NCI-H69 (cell line): ENCODE measurements at regions not wholly inside any gene's neighbourhood (a gene's known extent, or its start where the extent isn't known, plus 50 kb on each side); places are given as distances from the start of the nearest gene placed in this dataset.
"Not testable (repeated sequence)": the region's sequence is repeated elsewhere in the genome, so short reads cannot be mapped to it uniquely, and the experiment has no call there.

Source experiments
- DNase-seq: peaks from one replicate; lab custom pipeline; 2025; lab: John Stamatoyannopoulos, UW

DNA sequence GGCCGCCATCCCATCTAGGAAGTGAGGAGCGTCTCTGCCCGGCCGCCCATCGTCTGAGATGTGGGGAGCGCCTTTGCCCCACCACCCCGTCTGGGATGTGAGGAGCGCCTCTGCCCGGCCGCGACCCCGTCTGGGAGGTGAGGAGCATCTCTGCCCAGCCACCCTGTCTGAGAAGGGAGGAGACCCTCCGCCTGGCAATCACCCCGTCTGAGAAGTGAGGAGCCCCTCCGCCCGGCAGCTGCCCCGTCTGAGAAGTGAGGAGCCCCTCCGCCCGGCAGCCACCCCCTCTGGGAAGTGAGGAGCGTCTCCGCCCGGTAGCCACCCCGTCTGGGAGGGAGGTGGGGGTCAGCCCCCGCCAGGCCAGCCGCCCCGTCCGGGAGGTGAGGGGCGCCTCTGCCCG is 194.2 kb upstream of the FBXL4 start:
- DNase-seq = not testable (repeated sequence)

DNA sequence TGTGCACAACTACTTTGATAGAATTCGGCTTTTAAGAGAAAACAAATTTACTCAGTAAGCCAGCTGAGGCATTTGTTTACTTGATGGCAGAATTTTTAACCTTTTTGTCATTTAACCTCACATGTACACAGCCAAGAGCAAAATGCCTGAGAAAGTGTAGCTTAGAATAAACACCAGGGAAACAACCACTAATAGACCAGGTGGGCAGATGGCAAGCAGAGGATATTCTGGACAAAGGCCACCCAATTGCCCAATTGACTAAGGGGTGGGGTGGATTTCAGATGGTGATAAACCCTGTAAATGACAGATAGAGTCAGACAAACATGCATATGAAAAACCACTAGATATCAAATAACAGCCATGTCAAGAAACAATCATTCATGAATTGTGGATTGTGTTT is 190.7 kb upstream of the FBXL4 start:
- DNase-seq = peak; percentile 85

DNA sequence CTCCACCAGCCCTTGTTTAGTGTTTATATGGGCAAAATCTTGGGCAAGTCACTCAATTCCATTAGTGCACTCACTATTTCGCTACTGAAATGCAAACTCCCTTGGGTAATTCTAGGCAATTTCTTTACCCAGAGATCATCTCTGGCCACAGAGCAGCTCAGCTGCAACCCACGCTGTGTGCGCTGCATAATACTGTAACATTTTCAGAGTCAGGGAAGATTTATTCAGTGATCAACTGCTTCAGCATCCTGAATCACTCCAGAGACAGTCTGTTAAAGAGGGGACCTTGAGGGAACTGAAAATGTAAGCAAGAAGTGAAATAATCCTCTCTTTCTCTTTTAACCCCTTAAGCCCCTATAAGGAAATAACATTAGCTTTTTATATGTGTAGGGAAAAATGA is 189.6 kb upstream of the FBXL4 start:
- no peak for DNase-seq

DNA sequence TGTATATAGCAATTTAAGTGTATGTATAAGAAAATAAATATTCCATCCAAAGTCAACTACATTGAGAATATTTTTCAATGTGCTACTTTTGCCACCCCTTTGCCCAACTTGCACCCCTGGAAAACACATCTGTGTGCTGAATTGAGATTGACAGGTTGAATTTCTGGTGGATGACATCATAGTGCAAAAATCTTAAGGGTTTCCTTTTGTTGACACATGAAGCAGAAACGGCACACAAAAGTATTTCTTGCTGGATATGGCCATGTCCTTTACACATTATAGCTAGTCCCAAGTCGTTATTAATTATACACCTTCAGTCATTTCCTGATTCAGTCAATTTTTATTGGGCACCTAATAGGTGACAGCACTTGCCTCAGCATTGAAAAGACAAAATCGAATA is 188.7 kb upstream of the FBXL4 start:
- no peak for DNase-seq

DNA sequence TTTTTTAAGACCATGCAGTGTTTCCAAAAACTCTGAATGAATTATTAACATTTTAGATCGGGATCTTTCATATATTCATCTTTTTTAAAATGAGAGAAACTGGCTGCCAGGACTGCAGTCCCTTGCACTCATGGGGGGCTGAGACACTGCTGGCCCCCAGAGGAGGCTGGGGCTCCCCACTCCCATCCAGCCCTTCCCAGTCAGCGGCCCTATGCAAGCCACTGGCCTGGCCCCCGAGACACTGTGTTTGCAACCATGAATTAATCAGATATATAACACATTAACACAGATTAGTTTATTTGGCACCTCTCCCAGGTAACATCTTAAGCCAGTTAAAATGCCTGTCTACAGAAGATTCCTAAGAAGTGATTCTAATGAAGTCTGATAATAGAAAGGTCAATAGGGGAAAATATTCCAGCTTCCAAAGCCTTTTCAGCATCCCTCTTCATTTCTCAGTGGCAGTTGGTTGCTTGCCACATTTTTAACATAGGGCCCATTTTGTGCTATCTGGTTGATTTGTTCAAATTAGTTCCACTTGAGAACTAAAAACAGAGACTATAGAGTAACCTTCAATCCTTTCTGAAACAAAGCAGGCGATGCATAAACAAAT is 184.4 kb upstream of the FBXL4 start:
- DNase-seq = no peak

DNA sequence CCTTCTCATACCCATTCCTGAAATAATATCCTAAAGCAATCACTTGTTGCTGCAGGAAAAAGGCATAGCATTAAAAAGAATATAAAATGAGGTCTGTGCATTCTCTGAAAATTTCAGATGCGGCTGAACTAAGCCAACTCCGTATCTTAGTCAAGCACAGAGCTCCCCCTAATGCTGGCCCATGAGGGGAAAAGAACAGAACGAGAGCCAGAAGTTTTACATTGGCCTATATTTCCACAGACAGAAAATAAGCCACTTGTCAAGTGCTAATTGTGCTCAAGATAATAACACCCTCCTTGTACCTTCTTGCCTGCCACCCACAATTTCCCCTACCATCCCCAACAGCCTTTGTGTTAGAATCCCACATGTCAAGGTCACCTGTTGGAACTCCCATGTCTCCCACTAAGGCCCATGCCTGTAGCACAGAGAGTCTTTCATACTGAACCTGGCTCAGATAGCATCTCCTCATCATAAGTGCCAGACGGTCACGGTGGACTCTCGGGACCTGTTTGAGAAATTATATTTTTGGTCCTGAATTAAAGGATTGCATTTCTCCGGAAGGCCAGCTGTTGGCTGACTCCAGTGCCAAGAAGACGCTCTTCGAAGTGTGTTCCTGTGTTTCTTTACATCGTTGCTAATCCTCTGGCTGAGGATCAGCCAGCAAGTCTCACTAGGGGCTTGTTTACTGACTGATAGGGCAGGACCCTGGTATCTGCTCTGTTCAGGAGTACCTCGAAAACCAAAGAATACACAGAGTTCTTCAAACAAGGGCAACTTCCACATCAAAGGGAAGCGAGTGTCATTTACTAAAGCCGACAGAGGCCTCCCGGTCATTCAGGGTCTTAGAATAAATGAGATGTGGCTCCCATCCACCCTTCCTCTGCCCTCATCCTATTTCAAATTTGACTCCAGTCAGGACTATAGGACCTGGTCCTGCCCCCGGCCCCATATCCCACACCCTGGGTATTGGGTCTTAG is 183.4 kb upstream of the FBXL4 start:
- DNase-seq = peak; percentile 19

DNA sequence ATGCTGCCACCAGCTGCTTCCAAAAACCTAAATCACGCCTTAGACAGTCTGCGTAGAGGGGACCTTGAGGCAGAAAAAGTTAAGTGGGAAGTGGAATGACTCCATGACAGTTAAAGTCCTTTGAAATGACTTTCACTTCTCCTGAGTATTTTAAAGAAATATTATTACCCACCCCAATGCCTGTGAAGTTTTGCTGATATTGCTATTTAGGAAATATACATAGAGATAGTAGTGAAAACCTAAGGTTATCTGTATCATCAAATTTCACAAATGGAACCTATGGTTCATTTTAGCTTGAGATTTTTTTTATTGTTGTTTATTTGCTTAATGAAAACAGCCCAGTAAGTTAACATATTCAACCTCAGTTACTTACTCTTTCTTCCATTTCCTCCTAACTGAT is 182.1 kb upstream of the FBXL4 start:
- no peak for DNase-seq

DNA sequence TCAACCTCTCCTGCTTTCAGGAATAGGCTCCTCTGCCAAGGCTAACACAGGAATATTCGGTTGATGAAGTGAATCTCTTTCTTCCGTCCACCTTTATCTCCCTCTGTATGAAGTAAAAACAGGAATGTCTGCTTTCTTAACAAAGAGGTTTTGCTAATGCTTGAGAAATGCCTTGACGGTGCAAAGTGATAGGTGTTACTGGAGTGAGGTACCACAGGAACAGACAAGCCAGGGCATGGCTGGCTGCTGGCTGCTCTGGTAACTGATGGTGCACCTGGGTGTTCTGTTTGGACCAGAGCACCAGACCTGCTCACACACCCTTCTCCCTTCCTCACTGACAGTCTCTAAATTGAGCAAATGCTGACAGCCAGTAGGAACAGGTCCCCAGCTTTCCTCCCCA is 174.0 kb upstream of the FBXL4 start:
- DNase-seq = no peak

DNA sequence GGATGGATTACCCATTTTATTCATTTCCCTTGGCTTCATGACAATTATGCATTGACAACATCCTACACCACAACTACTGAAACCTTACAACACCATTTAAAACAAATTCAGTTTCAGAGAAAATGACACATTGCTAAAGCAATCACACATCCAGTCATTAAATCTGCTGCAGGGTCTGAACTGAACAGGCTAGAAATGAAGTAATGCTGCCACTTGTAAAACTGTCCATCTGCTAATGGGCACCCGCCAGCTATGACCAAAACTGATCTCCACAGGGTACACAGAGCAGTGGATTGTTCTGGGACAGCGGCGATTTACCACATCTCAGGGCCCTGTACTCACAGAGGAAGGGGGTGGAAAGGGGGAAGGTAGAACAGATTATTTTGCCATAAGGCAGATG is 172.9 kb upstream of the FBXL4 start:
- DNase-seq = no peak

DNA sequence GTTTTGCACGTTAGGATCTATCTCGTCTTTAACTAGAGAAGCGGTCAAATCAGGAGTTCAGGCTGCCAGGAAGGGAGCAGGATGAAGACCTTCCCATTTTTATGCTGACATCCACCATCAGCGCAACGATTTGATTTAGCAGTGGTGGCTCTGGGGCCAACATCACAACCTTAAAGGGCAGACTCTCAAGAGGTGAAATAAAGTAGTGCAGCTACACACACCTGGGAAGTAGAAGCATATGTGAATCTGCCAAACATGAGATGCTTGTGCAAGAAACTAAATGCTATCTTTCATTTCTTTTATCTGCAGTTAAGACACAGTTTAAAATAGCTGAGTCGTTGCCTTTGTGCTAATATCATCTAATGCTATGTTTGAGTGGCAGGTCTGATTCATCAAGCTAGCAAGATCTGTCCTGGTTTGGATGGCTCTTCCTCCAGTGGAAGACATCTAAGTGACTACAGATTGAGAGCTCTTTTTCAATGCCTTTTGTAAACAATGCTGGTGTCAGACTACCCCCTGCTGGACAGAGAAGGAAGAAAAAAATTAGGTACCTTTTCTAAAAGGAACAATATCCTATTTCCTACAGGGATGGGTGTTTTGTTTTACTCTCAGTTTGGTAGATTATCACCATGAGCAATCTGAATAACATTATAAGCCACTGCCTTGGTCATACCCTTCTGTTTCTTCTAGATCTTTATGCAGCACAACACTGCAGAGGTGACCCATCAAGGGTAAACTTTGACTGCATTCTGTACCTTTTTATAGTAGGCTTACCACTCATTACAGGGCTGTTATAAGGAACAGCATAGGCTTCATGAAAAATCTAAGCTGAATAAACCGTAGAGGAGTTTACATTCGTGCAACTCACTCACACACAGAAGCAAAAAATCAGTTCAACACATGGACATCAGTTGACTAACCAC is 171.6 kb upstream of the FBXL4 start:
- DNase-seq = peak; percentile 74

DNA sequence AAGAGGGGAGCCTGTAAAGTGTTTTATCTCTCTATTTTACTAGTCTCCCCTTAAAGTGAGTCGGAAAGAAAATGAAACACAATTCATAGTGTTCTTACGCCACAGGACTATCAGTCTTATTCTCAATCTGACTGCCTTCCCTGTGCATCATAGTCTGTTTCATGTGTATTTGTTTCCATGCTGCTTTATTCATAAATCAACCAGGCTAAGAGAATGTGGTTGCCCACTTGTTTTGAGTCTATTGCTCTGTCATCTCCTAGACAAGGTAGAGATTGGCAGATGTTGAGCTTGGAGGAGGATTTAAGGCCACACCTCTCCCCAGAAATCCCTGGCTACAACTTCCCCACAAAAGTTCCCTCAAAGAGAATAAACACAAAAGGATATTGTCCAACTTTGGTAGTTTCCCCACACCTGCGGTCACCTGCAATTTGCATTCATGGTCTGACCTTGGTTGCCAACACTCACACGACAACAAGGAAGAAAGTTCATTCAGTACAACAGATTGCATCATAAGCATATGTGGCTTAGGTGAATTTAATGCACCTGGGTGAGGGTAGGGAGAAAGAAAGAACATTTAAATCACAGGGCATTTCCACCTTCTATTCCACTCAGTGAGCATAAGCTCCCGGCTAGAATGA is 167.1 kb upstream of the FBXL4 start:
- DNase-seq = no peak

DNA sequence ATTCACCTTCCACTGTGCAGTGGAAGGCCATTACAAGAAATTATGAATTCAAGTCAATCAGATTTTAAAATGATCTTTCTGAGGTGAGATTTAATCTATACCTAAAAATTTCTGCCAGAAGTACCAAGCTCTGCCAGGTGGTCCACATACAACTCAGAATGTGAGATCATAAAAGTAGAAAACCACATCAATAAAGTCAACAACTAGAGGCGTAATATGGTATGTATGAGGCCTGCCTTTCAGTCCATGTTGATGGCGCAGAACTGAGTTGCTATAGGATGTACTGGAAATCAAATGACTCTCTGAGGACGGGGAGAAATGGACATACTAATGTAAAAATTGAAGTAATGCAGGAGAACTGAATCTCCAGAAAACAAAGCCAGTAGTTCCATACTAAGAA is 163.8 kb upstream of the FBXL4 start:
- DNase-seq = no peak

DNA sequence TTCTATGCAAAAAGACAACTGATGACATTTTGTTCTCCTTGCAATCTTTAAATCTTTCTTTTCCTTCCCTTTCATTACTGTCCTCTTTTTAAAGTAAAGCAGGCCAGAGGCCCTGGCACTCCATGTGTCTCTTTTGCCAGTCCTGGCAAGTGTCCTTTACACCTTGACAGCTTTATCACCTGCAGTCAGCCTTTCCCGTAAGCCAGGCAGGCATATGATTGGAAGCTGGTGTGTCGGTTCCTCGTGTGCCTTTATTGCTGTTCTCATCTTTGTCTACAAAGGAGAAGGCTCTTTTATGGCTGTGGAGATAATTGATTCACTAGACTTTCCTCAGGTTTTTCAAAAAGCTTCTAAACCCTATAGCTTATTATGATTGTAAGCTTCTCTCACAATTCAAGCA is 162.3 kb upstream of the FBXL4 start:
- DNase-seq = no peak

DNA sequence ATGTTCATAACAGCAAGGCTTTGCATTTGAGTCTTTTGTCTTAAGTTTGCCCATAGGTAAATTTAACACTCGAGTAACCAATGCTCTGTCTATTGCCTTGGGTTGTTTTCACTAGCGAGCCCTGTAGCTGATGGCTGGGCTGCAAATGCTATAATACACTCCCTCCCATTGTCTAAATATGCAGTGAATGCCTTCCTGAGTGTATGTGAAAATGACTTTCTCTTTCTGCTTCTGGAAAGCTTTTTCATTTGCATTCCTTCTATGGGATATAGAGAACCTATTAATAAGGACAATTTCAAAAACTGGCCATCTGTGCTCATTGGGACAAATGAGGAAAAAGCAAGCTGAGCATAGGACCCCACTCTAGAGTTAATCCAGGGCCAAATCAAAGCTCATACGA is 156.5 kb upstream of the FBXL4 start:
- DNase-seq = no peak

DNA sequence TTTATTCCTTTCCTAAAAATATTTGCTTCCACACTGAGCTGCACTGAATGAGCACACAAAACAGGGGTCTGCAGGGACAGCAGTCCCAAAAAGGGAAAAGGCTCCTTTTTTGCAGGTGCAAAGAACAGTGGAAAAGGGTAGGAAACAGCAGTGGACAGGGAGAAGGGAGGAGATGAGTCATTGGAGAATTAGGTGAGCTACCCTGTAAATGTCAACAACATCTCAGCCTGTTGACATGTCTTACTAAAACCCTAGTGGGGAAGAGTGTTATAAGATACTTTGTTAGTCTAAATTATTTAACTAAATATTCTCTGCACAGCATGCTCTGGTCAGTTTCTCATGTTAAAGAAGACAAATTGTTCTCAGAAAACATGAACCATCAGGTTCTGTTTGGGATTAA is 151.5 kb upstream of the FBXL4 start:
- DNase-seq = no peak

DNA sequence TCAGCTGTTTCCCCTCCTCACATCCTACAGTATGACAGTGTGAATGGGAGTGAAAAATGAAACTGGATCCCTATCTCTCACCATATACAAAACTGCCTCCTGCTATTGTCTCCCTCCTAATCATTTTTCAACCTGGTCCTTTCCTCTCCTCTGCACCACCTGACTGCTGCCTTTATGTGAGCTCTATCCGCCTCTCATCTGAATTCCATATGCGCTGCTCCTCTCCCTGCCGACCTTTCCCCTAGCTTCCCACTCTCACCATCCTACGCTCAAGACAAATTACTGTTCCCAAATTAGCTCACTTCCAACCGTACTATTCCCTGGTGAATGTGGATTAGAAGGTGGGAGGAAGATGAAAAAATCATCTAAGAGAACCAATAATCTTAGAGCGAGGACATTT is 148.4 kb upstream of the FBXL4 start:
- DNase-seq = no peak

DNA sequence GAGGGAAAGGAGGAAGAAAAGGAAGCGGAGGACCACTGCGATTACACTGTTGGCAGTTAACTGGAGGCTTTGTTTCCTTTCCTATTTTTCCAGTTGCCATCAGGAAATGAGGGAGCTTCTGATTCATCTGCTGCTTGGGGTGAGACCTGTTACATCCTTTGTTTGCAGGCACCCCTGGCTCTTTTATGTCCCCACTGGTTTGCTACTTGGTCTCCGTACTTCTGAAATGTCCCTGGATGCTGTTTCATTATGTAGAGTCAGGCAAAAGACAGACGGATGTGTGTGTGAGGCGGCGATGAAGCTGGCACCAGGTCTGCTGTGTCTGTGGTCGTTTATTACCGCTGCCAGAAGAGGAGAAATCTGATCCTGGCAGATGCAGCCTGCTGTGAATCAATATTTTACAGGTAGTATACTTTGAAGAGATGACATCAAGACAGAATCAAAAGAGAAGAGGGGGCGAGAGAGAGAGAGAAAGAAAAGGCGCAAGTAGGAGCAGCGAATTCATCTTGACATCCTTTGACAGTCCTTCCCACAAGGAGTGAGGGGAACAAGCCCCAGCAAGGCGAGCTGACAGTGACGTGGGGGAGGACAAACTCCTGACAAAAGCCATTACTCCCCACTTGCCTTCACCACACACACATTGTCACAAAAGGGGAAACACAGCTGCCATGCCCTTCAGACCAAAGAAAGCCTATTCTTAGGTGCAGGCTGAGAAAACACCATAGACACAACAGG is 145.9 kb upstream of the FBXL4 start:
- peak; percentile 67 for DNase-seq

DNA sequence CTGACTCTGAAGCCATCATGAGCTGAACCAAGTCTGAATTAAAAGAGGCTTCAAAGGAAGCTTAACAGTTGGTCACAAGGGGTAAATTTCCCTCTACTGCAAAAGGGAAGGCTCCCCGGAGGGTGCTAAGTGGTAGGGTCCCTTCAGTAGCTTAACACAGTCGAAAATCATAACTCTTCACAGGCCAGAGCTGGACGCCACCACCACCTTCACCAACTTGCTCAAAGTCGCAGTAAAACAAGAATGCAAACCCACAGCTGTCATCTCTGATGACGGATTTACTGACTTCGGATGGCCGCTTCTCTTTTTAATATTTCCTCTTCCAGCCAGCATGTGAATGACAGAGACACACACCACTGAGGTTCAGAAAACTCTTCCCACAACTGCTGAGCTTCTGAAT is 144.7 kb upstream of the FBXL4 start:
- DNase-seq = no peak

DNA sequence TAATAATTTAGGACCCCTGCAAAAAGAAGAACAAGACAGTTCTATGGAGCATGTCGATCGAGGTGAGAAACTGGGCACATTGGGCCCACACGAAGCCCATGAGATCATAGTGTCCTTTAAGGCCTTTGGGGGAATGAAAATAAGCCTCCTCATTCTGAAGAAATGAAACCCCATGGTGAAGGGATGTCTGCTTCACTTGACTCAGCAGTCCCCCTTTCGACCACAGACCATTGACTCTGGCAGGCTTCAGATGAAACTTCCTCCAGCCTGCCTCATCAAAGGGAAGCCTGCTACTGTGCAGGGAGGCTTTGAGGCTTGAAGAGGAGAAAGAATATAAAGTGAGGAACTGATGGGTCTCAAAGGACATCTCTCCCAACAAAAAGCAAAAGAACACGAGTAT is 144.2 kb upstream of the FBXL4 start:
- no peak for DNase-seq

DNA sequence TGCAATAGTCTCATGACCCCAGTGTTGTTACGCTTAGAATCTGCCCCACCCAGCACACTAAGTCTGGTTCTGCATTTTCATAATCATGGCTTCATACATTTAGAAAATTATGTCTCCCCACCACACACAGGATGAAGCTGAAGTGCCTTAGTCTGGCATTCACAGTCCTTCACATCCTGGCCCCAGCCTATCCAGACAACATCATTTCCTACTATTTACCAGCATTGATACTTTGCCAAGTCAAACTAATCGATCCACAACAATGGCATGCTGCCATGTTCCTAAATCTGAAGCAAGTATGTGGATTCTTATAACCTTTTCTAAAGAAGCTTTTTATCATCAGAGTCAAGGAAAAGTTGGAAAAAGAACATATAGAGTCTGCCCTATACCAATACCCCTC is 132.4 kb upstream of the FBXL4 start:
- no peak for DNase-seq

DNA sequence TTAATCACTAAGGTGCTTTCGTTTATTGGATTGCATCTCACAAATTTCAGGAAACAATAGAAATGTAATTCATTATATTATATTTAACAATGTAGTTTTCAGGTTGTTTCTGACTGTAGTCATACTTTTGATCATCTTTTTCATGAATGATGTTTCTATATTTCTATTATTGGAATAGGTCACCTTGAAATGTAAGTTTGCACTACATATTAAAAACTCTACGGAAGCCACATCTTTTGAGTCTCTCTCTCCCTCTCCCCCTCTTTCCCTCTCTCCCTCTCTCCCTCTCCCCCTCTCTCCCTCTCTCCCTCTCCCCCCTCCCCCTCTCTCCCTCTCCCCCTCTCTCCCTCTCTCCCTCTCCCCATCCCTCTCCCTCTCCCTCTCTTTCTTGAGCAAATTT is 131.3 kb upstream of the FBXL4 start:
- no peak for DNase-seq
